Psoas muscle (tissue), 7 donors: ENCODE measurements at regions not wholly inside any gene's neighbourhood (a gene's known extent, or its start where the extent isn't known, plus 50 kb on each side); places are given as distances from the start of the nearest gene placed in this dataset.

Experiments used
- ATAC-seq, 4 donors: fragments of 200-7000 bp; cut with Tn5 transposase; one replicate each; pipeline ENCODE4 v1.9.1; 2020; ENCODE audit warnings: moderate library complexity in 3 of 4, mild to moderate bottlenecking in 2 of 4
- DNase-seq, 2 donors: peaks; one replicate each; pipeline ENCODE4 v3.0.0-alpha.2; 2020
- H3K27ac ChIP-seq: fragments of 200-600 bp; one replicate; pipeline ENCODE4 v1.8.0; 2022
- H3K27me3 ChIP-seq, 3 donors: fragments of 200-600 bp in 1 of 3; one replicate each; pipeline versions ENCODE4 v1.6.1 to v1.8.0; 2013 to 2022; ENCODE audit warnings: low read length in 2 of 3, mild to moderate bottlenecking in 2 of 3, moderate library complexity in 1 of 3; ENCODE audit not compliant: insufficient read depth in 3 of 3
- H3K36me3 ChIP-seq, 2 donors: fragments of 200-600 bp in 1 of 2; one replicate each; pipeline versions ENCODE4 v1.6.1 to v1.8.0; 2013 to 2022; ENCODE audit warnings: low read depth in 1 of 2, mild to moderate bottlenecking in 1 of 2, moderate library complexity in 1 of 2; ENCODE audit not compliant: insufficient read depth in 1 of 2
- H3K4me1 ChIP-seq: fragments of 200-600 bp; one replicate; pipeline ENCODE4 v1.8.0; 2022
- H3K4me3 ChIP-seq: fragments of 200-600 bp; one replicate; pipeline ENCODE4 v1.8.0; 2022; ENCODE audit warnings: mild to moderate bottlenecking
- H3K9me3 ChIP-seq: fragments of 200-600 bp; one replicate; pipeline ENCODE4 v1.8.0; 2022
- WGBS, 3 donors: extraction: QIAGEN DNeasy Blood & Tissue Kit; methylation state at CpG; one replicate each; pipeline versions ENCODE4 v1.1.6 to v1.1.7; 2013; 5-methylcytosine and 5-hydroxymethylcytosine counted together
- intact Hi-C, 2 donors: fragments of 100-400 bp; cut with DNase I; formaldehyde crosslinking; loops; one replicate each; pipeline versions ENCODE4 v1.11.0 to v1.14.2; 2022
- TF ChIP-seq, protein P1 (sequence below): fragments of 200-600 bp; IDR thresholded peaks from one replicate; pipeline ENCODE4 v1.8.0; 2022; ENCODE audit warnings: antibody characterized with exemption
- donor health status: healthy with polysubstance abuse.
- donor health status: DM: no; HTN: no; CAD: no; lungs with moderate emphysema.
- donor health status: Bipolar disorder and iron deficiency.
- donor health status: healthy.
- donor health status: DM: yes; HTN: yes; CAD: no.
- donor health status: DM: no; HTN: no; CAD: no.
- donor health status: DM: yes; HTN: yes; CAD: no.

DNA sequence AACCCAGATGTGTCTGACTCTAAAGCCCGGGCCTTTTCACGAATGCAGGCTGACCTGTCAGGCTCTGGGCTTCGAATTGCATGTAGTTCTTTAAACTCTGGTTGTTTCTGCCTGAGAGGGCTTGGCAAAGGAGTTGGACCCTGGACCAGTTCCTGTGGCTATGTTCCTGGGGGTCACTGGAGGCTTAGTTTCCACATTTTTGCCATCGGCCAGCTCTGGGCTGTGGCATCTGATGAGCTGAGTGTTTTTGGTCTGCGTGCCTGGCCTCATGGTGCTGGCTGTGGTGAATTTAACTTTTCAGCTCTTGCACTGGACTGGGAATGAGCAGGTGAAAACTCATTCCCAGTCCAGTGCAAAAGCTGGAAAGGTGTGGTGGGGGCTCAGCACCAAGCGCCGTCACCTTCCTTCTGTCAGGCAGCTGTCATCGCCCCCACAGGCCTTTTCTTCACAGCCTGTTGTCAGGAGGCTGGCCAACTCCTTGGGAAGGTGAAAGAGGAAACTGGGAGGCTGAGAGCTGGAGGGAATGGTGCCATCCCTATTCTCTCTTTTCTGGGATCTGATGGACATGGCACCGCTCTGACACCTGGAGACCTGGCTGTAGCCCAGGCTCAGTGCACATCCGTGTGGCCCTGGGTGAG, 123.6 kb downstream of the ADAMTS15 start:
- H3K27ac ChIP-seq: no peak overlapping the region
- no peaks in the 10 kb centered on the region for H3K9me3 ChIP-seq
- H3K4me1 ChIP-seq: peaks cover 4% of the 10 kb centered on the region
- TF ChIP-seq, protein P1, sequence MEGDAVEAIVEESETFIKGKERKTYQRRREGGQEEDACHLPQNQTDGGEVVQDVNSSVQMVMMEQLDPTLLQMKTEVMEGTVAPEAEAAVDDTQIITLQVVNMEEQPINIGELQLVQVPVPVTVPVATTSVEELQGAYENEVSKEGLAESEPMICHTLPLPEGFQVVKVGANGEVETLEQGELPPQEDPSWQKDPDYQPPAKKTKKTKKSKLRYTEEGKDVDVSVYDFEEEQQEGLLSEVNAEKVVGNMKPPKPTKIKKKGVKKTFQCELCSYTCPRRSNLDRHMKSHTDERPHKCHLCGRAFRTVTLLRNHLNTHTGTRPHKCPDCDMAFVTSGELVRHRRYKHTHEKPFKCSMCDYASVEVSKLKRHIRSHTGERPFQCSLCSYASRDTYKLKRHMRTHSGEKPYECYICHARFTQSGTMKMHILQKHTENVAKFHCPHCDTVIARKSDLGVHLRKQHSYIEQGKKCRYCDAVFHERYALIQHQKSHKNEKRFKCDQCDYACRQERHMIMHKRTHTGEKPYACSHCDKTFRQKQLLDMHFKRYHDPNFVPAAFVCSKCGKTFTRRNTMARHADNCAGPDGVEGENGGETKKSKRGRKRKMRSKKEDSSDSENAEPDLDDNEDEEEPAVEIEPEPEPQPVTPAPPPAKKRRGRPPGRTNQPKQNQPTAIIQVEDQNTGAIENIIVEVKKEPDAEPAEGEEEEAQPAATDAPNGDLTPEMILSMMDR: no peak
- no peaks in the 10 kb centered on the region for H3K36me3 ChIP-seq
- intact Hi-C loops: no loop called here
- no peaks in the 10 kb centered on the region for H3K27me3 ChIP-seq
- no peak overlapping the region for H3K4me3 ChIP-seq
- DNase-seq (no peak), ATAC-seq (peak in 1 of 4 donors; percentile 50)
- WGBS, 3 donors: 49 to 72% (median 56%) methylated on average over 10 of the region's 10 CpGs

DNA sequence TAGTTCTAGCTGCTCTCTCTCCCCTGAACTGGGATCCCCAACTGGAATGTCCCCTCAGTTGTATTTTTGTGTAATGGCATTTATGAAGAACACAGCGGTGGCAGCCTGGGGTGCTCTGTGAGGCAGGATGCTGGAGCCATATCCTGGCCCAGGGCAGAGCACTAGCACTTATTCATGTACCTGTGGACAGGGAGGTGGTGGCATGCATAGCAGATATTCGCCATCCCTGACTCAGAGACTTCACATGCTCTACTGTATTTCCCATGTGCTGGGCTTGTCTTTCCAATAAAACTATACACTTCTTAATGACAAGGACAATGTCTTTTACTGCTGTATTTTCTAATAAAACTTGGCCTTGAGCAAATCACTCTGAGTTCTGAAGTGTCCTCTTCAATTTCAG, 125.3 kb downstream of the ADAMTS15 start:
- Histone ChIP-seq H3K27ac (no peak overlapping the region), H3K27me3 (no peaks in the 10 kb centered on the region), H3K36me3 (no peaks in the 10 kb centered on the region), H3K4me3 (no peak overlapping the region), H3K4me1 (peaks cover 4% of the 10 kb centered on the region), H3K9me3 (no peaks in the 10 kb centered on the region)
- DNase-seq (no peak), ATAC-seq (no peak)
- WGBS, 3 donors: 97 to 98% (median 98%) methylated on average over 2 of the region's 2 CpGs
- intact Hi-C loops: no loop called here
- TF ChIP-seq, protein P1: no peak

DNA sequence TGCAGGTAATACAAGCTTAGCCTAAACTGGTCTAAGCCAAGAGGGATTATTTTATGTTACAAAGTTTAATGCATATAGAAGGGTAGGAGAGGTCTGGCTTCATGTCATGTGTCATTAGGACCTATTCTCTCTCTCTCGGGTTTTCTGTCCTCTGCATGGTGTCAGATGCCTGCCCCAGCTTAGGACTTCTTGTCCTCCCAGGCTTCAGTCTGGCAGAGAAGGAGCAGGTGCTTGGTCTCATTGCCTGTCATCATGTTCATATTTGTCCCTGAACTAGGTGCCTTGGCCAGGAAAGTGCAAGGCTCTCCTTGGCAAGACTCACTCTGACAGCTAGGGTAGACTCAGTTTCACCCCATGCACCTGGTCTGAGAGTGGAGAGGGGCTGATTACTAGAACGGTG, 126.3 kb downstream of the ADAMTS15 start:
- H3K4me3 ChIP-seq: no peak overlapping the region
- no peak overlapping the region for H3K27ac ChIP-seq
- TF ChIP-seq, protein P1: no peak
- intact Hi-C loops: no loop called here
- no peaks in the 10 kb centered on the region for H3K36me3 ChIP-seq
- 34 to 38% (median 37%) methylated on average over 2 of the region's 2 CpGs for WGBS, 3 donors
- no peaks in the 10 kb centered on the region for H3K9me3 ChIP-seq
- ATAC-seq (peak; percentile 57 to 88 (median 77)), DNase-seq (no peak)
- H3K27me3 ChIP-seq: no peaks in the 10 kb centered on the region
- H3K4me1 ChIP-seq: peaks cover 4% of the 10 kb centered on the region

DNA sequence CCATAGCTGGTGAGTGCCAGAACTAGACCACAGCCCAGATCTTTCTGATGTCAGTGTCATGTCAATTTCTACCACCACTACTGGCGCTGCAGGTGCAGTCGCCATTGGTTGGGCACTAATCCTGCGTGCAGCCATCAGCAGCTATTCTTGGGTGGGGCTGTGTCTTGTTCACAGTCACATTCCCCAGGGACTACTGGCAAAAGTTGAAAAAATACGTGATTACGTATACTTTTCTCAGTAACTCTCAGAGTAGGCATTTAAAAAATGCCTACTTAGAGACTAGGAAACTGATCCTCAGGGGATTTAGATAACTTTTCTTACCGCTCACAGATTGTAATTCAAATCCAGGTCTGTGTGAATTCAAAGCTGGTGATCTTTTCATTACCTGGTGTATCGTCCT, 127.7 kb downstream of the ADAMTS15 start:
- no peak for DNase-seq
- ATAC-seq: no peak
- Histone ChIP-seq H3K9me3 (no peaks in the 10 kb centered on the region), H3K36me3 (no peaks in the 10 kb centered on the region), H3K4me1 (peaks cover 4% of the 10 kb centered on the region), H3K27ac (no peak overlapping the region), H3K27me3 (no peaks in the 10 kb centered on the region), H3K4me3 (no peak overlapping the region)
- 83 to 90% (median 87%) methylated on average over 7 of the region's 7 CpGs for WGBS, 3 donors
- intact Hi-C loops: no loop called here
- TF ChIP-seq, protein P1: no peak
